SKM-1 treated with dmso at 0.1 percent for 144 hours (cell line): ENCODE measurements at regions not wholly inside any gene's neighbourhood (a gene's known extent, or its start where the extent isn't known, plus 50 kb on each side); places are given as distances from the start of the nearest gene placed in this dataset.

Experiments used
- DNase-seq: peaks from one replicate; lab custom pipeline; 2025; ENCODE audit not compliant: unreplicated experiment; lab: John Stamatoyannopoulos, UW

DNA sequence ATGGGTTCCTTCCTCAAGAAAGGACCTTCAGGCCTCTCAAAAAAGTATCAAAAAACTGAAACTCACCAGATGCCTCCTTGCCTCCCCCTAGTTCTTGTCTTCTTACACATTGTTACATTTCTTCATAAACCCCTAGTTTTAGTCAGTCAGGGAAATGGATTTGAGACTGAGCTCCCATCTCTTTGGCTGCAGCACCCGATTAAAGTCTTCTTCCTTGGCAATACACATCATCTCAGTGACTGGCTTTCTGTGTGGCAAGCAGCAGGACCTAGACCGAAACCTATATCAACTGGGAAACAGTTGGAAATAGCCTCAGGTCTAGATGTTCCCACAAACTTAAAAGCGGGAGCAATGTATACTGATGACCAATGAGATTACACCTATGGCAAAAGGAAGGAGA is 512.2 kb upstream of the PKDCC start:
- DNase-seq: no peak

GRCh38 chr2:41540272-41540998 is 507.4 kb upstream of the PKDCC start:
- no peak for DNase-seq

DNA sequence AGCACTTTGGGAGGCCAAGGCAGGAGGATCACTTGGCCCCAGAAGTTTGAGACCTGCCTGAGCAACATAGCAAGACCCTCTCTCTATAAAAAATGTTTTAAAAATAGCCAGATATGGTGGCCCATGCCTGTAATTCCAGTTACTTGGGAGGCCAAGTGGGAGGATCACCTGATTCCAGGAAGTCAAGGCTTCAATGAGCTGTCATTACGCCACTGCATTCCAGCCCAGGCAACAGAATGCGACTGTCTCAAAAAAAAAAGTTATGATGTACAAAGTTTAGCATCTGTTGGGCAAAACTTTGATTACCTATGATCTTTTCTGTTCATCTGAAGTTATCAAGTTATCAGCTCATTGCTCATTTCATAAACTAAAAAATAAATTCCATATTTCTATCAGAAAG is 504.1 kb upstream of the PKDCC start:
- DNase-seq: no peak

DNA sequence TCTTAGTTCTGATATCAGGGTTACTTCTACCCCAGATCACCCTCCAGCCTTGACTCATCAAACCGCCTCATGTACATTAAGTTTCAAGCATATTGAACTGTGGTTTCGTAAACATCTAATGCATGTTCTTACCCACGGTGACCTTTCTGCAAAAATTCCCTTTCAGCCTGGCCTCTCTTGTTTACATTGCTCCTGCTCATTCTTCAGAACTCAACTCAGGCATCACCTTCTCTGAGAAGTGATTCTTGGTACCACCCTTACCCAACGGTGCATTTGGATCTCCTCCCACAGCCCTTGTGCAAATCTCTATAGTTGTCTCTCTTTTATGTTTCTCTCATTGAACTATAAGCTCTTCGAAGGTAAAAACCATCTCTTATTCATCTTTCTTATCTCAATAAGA is 503.1 kb upstream of the PKDCC start:
- DNase-seq: no peak

- DNase-seq: no peak
Observed at GRCh38 chr2:41546031-41546430, 501.8 kb upstream of the PKDCC start.

DNA sequence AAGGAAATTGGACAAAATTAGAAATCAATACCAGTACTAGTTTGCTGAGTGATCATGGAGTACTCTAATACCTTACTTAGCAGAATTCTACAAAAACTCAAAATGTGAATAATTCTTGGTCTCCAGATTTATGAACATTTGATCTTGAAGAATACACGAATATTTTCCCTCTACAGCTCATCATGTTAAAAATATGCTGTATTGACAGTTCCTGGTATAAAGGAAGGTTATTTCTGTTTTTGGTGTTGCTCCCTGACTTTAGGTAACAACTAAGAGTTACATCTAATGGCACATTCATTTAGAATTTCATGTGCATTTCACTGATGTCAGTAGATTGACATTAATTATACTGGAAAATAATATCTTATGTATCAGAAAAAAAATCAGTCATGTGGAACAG is 479.2 kb upstream of the PKDCC start:
- no peak for DNase-seq

DNA sequence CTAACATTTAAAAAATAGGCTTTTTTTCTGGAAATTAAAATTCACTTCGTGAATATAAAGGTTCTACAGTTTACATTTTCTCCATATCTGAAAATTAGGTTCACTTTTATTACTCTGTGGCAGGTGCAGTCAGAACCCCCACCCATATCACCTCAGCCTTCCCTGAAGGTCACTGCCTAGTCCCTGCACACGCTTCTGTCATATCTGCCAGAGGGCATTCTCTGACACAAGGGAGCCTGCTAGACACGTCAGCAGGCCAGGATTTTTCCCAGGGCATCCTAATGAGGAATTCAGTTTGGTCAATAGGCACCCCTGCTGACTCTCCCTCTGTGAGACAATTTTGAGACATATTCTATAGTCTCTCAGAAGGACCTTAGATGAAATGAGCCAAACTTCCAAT is 475.7 kb upstream of the PKDCC start:
- no peak for DNase-seq

- no peak for DNase-seq
Observed at GRCh38 chr2:41576423-41576822, 471.4 kb upstream of the PKDCC start.

DNA sequence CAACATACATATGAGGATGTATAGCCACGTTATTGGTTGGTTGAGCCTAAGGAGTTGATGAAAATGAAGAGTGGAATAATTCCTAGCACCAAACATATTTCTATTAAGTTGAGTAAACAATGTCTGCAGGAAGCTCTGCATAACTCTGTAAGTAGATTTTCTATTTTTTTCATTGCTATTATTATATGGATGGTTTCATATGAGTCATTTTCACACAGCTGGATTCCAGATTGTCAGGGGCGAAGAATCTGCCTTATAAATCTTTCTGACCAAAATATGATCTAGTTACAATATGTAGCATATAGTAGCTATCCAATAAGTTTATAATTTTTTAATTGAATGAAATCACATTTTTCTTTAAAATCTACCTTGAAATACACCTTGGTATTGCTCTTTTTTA is 468.0 kb upstream of the PKDCC start:
- DNase-seq: no peak

GRCh38 chr2:41580806-41581205 is 467.0 kb upstream of the PKDCC start:
- DNase-seq: no peak

- no peak for DNase-seq
Observed at GRCh38 chr2:41595240-41595639, 452.6 kb upstream of the PKDCC start.

- DNase-seq: no peak
Observed at GRCh38 chr2:41597680-41598079, 450.1 kb upstream of the PKDCC start.

DNA sequence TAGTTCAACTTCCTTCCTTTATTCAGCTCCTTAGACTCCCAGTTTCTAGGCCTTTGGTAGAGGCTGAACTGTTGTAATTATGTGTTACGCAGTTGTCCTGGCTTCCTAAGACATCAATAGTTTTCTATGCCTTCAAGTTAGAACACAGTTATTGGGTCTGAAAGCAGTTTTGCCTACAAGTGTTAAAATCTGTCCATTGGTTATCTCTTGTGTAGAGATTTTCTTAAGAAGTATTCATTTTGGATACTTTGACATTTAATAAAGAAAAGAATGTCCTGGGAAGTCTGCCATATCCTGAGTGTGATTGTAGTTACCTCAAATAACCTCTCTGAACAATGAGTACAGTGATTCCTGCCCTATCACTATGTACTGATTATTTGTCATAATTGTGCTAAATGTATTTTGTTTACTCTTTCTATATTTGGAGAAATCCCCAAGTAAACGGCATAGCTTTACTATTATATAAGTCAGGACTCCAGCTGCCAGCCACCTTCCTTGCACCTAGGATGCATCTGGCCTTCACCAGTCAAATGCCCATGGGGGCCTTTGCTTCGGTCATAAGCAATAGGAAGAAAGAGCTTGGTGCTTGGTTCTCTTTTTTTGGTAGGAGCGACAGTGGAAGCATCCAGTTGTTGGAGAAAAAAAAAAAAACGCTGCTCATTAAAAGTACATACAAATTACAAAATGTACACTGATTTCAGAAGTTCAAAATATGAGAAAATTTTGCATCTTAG is 449.5 kb upstream of the PKDCC start:
- DNase-seq: no peak

GRCh38 chr2:41600460-41600859 is 447.4 kb upstream of the PKDCC start:
- no peak for DNase-seq

DNA sequence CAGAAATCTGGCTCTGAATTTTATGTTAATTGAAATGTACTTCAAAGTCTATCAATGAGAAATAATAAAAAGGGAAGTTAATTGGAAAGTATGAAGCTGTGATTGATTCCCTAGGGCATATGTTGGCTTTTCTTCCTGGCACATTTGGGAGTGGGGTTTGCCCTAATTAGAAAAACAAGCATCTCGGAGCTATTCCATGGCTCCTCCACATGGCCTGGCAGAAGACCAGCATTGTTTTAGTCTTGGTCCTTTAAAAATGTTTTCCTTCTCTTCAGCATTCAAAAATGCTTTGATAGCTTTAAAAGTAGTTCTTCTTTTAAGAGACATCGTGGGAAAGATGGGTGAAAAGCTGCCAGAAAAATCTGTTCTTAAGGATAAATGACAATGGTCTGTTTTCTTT is 445.5 kb upstream of the PKDCC start:
- no peak for DNase-seq

GRCh38 chr2:41605311-41605710 is 442.5 kb upstream of the PKDCC start:
- no peak for DNase-seq

DNA sequence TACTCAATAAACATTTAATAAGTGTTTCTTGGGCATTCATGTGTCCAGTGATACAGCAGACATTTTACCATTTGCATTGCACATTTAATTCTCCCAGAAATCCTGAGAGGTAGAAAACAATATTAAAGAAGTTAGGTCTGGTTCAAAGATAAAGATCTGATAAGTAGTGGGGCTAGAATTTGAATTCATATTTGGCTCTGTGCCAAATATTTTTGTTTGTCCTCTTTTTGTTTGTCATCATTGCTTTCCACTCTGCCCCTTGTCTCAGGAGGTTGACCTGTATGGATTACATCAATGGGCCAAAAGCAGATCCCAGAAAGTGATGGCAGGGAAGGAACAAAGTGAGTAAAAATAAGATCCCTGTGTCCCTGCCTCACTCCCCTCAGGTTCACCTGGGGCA is 441.9 kb upstream of the PKDCC start:
- DNase-seq: no peak

DNA sequence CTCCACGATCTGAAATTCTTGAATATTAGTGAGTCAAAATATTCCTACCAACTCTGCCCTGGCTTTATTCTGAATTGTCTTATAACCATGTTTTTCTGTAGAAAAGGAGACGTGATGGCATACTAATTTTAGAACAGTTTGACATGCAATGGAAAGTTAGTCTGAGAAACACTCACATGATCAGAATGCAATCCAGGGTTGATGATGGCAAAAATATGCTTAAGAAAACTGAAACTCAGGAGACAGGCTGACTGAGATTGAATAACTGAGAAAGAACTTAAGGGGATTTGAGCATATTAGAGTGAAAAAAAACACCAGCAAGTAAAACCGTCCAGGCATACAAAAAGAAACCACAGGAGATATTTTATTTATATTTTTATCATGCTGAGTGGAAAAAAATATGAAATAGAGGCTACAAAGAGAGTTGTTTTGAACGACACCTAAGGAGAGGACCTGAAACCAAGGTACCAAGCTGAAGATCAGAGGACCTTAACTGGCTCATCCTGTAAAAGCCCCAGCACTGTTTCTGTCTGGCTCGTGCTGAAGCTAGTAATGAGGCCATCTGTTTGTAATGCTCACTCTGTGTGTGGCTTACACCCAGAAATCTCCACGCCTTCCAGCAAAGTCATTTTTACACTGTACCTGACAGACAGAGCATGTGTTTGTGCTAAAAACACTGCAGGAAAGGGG is 437.2 kb upstream of the PKDCC start:
- no peak for DNase-seq

- no peak for DNase-seq
Observed at GRCh38 chr2:41618754-41619153, 429.1 kb upstream of the PKDCC start.

DNA sequence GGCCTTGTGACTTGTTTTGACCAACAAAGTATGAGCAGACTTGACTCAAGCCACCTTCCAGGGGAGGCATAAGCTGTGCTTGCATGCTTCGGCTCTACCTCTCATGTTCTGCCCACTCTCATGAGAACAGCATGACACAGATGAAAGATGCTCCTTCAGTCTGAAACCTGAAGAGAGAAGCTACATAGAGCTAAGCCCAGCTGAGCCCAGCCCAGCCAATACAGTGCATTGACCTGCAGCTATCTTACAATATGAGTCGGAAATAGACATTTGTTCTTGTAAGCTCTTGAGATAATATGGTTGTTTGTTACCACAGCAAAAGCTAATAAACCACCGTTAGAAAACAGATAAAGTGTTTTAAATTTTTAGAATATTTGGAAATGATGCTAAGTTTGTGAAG is 426.7 kb upstream of the PKDCC start:
- DNase-seq: no peak

- no peak for DNase-seq
Observed at GRCh38 chr2:41621563-41621962, 426.3 kb upstream of the PKDCC start.

DNA sequence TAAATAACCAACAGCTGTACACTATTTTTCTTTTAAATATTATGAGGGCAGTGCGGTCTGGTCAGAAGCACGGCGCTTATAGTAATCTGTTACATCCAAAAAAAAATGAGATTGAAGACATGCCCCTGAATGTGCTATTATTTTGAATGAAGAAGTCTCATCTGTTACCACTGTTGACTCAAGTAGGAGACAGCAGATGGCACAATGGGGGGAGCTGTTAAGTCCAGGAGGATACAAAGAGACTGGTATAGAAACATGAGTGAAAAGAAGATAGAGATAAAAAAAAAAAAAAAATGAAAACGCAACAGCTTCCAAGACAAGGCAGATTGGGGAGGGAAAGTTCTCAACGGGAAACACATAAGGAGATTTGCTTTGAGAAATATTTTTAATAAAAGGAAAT is 425.5 kb upstream of the PKDCC start:
- DNase-seq: no peak
